NCI-H774 (cell line): ENCODE measurements at regions not wholly inside any gene's neighbourhood (a gene's known extent, or its start where the extent isn't known, plus 50 kb on each side); places are given as distances from the start of the nearest gene placed in this dataset.

Experiments used
- DNase-seq: peaks from one replicate; lab custom pipeline; 2025; lab: John Stamatoyannopoulos, UW

GRCh38 chrX:46301903-46302302 lies 243.3 kb downstream of the ZNF674 start:
- no peak for DNase-seq

GRCh38 chrX:46298821-46299220 lies 246.4 kb downstream of the ZNF674 start:
- DNase-seq = no peak

- DNase-seq = no peak
Measured at GRCh38 chrX:46295963-46296362, 249.3 kb downstream of the ZNF674 start.

- DNase-seq = no peak
Measured at GRCh38 chrX:46294234-46294633, 251.0 kb downstream of the ZNF674 start.

GRCh38 chrX:46279925-46280313 lies 265.3 kb downstream of the ZNF674 start:
- no peak for DNase-seq

- no peak for DNase-seq
Measured at GRCh38 chrX:46279214-46279924, 265.9 kb downstream of the ZNF674 start.

GRCh38 chrX:46278572-46278971 lies 266.6 kb downstream of the ZNF674 start:
- DNase-seq = no peak

GRCh38 chrX:46268412-46268811 lies 276.8 kb downstream of the ZNF674 start:
- no peak for DNase-seq

GRCh38 chrX:46263494-46263893 lies 281.7 kb downstream of the ZNF674 start:
- no peak for DNase-seq

GRCh38 chrX:46262304-46262703 lies 282.9 kb downstream of the ZNF674 start:
- no peak for DNase-seq

- no peak for DNase-seq
Measured at GRCh38 chrX:46260499-46260898, 284.7 kb downstream of the ZNF674 start.

- no peak for DNase-seq
Measured at GRCh38 chrX:46258356-46258755, 286.9 kb downstream of the ZNF674 start.

GRCh38 chrX:46257451-46257879 lies 287.8 kb downstream of the ZNF674 start:
- no peak for DNase-seq

- DNase-seq = no peak
Measured at GRCh38 chrX:46256875-46257274, 288.3 kb downstream of the ZNF674 start.

- DNase-seq = no peak
Measured at GRCh38 chrX:46255046-46255445, 290.2 kb downstream of the ZNF674 start.

GRCh38 chrX:46254641-46255040 lies 290.6 kb downstream of the ZNF674 start:
- no peak for DNase-seq

GRCh38 chrX:46251755-46252154 lies 293.5 kb downstream of the ZNF674 start:
- DNase-seq = no peak

- no peak for DNase-seq
Measured at GRCh38 chrX:46250151-46250550, 295.1 kb downstream of the ZNF674 start.

- DNase-seq = no peak
Measured at GRCh38 chrX:46247456-46247855, 297.8 kb downstream of the ZNF674 start.

GRCh38 chrX:46244451-46244850 lies 300.8 kb downstream of the ZNF674 start:
- no peak for DNase-seq

GRCh38 chrX:46236411-46236810 lies 308.8 kb downstream of the ZNF674 start:
- no peak for DNase-seq

- DNase-seq = no peak
Measured at GRCh38 chrX:46235778-46236177, 309.4 kb downstream of the ZNF674 start.

- no peak for DNase-seq
Measured at GRCh38 chrX:46234775-46235174, 310.4 kb downstream of the ZNF674 start.

- no peak for DNase-seq
Measured at GRCh38 chrX:46228389-46228788, 316.8 kb downstream of the ZNF674 start.
